Rectal smooth muscle tissue (tissue), 1 donor: ENCODE measurements at regions not wholly inside any gene's neighbourhood (a gene's known extent, or its start where the extent isn't known, plus 50 kb on each side); places are given as distances from the start of the nearest gene placed in this dataset.
"Not testable (repeated sequence)": the region's sequence is repeated elsewhere in the genome, so short reads cannot be mapped to it uniquely, and the experiment has no call there.

ENCODE experiments used
- H3K27ac ChIP-seq: one replicate; pipeline ENCODE4 v1.7.0; 2013; ENCODE audit warnings: low read depth, low read length, inconsistent platforms
- H3K27me3 ChIP-seq: one replicate; pipeline ENCODE4 v1.7.0; 2013; ENCODE audit warnings: low read length; ENCODE audit not compliant: control insufficient read depth, insufficient read depth
- H3K36me3 ChIP-seq: one replicate; pipeline ENCODE4 v1.7.0; 2013; ENCODE audit warnings: low read length; ENCODE audit not compliant: control insufficient read depth, insufficient read depth
- H3K4me1 ChIP-seq: one replicate; pipeline ENCODE4 v1.7.0; 2013; ENCODE audit warnings: low read length; ENCODE audit not compliant: control insufficient read depth, insufficient read depth
- H3K4me3 ChIP-seq: one replicate; pipeline ENCODE4 v1.7.0; 2013; ENCODE audit warnings: low read length
- H3K9ac ChIP-seq: one replicate; pipeline ENCODE4 v1.7.0; 2013; ENCODE audit warnings: low read length

DNA sequence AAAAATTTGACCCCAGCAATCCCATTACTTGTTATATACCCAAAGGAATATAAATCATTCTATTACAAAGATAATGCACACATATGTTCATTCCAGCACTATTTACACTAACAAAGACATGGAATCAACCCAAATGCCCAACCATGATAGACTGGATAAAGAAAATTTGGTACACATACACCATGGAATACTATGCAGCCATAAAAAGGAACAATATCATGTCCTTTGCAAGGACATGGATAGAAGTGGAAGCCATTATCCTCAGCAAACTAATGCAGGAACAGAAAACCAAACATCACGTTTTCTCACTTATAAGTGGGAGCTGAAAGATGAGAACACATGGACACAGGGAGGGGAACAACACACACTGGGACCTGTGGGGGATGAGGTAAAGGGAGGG lies 136.6 kb downstream of the HNRNPD start:
- not testable (repeated sequence) for H3K4me1 ChIP-seq

DNA sequence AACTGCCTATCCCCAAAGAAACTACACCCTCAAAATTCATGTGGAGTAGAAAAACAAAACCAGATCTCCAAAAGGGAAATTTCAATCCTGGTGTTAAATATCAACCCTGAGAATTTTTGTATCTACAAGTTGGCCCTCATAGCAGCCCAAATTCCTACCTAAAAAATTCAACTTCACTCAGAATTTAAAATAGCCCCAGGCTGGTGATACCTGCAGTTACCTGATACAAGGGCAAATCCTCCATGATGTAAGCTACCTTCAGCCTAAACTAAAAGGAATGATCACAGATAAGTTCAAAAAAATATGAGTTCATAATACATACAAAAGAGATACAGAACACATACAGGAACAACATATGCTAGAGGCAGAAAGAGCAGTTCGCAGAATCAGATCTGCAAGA lies 138.4 kb downstream of the HNRNPD start:
- Histone ChIP-seq H3K4me3 (no peak overlapping the region), H3K27me3 (no peaks in the 10 kb centered on the region), H3K36me3 (no peaks in the 10 kb centered on the region), H3K9ac (no peak overlapping the region), H3K27ac (no peak overlapping the region), H3K4me1 (no peaks in the 10 kb centered on the region)

More for the DNA sequence above, 136.6 kb downstream of the HNRNPD start:
- not testable (repeated sequence) for H3K27me3 ChIP-seq, H3K36me3 ChIP-seq, H3K9ac ChIP-seq, H3K27ac ChIP-seq, H3K4me3 ChIP-seq

DNA sequence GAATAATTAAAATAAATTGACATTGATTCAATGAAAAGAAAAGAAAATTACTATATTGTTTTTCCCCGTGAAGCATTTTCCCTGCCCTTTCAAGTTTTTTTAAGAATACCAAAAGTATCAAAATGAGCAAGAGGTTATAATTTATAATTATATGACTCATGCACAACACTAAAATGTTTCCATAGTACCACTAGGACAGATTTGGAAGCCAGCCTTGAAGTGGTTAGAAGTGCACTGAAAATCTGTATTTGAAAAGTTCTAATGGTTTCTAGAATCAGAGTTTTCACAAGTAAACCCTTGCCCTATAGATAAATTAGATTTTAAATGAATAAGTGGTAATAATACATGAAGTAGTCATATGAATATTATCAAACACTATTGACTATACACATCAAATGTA lies 140.9 kb downstream of the HNRNPD start:
- Histone ChIP-seq H3K36me3 (no peaks in the 10 kb centered on the region), H3K9ac (no peak overlapping the region), H3K27me3 (no peaks in the 10 kb centered on the region), H3K4me1 (no peaks in the 10 kb centered on the region), H3K27ac (no peak overlapping the region), H3K4me3 (no peak overlapping the region)

DNA sequence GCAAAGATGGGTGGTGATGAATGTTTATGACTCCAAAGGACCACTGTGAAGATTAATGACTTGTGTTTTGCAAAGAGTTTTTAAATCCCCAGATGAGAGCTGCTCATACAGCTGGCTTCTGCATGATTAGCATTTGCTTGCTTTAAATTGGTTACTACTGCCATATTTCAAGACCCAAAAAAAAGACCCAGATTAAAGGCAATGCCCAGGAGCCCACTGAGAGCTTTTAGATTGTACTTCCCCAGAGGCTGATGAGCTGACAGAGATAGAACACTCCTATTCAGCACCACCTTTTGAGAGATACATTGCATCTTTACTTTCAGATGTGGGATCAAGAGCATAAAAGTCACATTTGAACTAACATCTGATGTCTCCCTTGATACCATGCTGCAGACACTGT lies 142.0 kb downstream of the HNRNPD start:
- Histone ChIP-seq H3K27ac (no peak overlapping the region), H3K4me3 (no peak overlapping the region), H3K4me1 (no peaks in the 10 kb centered on the region), H3K9ac (no peak overlapping the region), H3K27me3 (no peaks in the 10 kb centered on the region), H3K36me3 (no peaks in the 10 kb centered on the region)

DNA sequence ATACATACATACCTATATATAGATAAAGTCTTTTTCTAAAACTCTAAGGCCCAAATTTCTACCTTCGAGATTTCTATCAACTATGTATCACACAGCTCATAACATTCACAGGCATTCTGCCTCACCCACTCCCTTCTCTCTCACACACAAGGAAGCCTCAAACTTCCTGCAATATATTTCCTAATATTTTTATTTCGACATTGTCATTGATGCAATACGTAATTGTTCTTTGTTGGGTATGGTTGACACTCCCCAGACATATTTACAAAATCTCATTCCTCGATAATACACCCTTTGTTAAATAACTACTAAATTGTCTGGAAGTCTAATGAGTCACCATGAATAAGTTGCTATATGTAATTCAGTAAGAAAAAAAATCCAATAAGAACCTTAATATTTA lies 143.5 kb downstream of the HNRNPD start:
- H3K9ac ChIP-seq: no peak overlapping the region
- H3K27ac ChIP-seq: no peak overlapping the region
- no peaks in the 10 kb centered on the region for H3K36me3 ChIP-seq
- H3K4me1 ChIP-seq: no peaks in the 10 kb centered on the region
- H3K4me3 ChIP-seq: no peak overlapping the region
- H3K27me3 ChIP-seq: no peaks in the 10 kb centered on the region

DNA sequence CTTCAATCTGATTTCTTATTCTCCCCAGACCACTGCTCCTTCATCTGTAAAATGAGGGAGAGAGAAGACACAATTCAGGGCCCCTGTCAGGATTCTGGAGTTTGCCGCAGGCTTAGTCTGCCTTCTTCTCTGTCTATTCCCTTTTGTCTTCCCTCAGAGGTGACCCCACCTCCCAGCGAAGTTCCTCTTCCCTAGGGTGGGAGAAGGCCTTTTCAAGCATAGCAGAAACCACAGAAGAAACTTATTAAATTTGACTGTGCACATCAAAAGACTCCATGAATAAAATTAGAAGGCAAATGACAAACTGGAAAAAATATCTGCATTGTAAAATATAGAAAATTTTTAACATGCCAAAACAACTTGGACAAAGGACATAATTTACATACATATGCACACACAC lies 148.8 kb downstream of the HNRNPD start:
- Histone ChIP-seq H3K36me3 (no peaks in the 10 kb centered on the region), H3K9ac (no peak overlapping the region), H3K4me3 (no peak overlapping the region), H3K4me1 (no peaks in the 10 kb centered on the region), H3K27ac (no peak overlapping the region), H3K27me3 (no peaks in the 10 kb centered on the region)

DNA sequence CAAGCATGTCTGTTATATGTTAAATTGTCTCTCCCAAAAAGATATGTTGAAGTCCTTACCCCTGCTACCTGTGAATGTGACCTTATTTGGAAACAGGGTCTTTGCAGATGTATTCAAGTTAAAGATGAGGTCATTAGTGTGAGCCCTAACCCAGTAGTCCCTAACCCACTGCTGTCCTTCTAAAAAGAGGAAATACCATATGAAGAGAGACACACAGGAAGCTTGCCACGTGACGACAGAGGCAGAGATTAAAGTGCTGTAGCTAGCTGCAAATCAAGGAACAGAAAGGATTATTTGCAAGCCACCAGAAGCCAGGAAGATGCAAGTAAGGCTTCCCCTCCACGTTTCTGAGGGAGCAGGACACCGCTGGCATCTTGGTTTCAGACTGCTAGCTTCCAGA lies 150.1 kb downstream of the HNRNPD start:
- Histone ChIP-seq H3K36me3 (no peaks in the 10 kb centered on the region), H3K9ac (no peak overlapping the region), H3K4me1 (no peaks in the 10 kb centered on the region), H3K27me3 (no peaks in the 10 kb centered on the region), H3K4me3 (no peak overlapping the region), H3K27ac (no peak overlapping the region)

DNA sequence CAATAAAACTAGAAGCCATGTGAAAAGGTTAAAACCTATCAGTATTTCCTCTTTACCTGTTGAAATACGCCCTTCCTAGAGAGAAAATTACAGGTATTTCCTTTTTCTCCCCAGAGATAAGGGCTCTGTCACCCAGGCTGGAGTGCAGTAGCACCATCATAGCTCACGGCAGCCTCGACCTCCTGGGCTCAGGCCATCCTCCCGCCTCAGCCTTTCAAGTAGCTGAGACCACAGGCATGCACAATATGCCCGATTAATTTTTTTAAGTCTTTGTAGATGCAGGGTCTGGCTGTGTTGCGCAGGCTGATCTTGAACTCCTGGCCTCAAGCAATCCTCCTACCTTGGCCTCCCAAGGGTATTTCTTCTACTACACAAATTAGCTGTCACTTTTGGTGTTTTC lies 154.4 kb downstream of the HNRNPD start:
- no peaks in the 10 kb centered on the region for H3K27me3 ChIP-seq
- no peaks in the 10 kb centered on the region for H3K4me1 ChIP-seq
- H3K27ac ChIP-seq: no peak overlapping the region
- no peak overlapping the region for H3K4me3 ChIP-seq
- H3K9ac ChIP-seq: no peak overlapping the region
- H3K36me3 ChIP-seq: no peaks in the 10 kb centered on the region

DNA sequence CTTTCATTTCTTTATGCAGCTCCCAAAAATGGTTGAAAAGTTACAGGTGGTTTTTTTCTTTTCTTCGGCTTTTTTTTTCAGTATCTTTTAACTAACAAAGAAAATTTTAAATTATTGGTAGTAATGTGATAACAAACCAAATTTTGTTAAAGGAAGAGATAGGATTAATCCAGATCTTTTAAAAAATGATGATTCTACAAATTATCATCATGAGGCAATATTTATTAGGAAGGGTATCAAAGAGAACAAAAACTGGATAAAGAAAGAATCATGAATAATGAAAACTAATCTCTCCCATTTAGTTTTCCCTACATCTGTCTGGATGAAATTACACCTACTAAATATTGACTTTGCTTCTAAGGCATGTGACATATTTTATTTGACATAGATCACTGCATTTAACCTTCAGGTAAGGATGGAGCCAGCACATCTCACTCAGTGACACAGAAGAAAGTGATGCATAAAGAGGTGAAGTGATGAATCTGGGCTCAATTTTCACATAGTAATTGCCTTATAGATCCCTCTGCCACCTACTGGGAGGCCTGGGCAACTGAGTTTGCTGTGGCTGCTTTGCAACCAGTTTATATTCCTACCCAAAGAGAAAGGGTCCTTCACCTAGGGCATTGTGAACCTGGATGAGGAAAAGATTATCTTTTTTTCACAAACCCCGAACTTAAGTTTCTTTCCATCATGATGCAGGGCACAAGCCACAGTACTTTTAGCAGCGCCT lies 155.6 kb downstream of the HNRNPD start:
- Histone ChIP-seq H3K27me3 (peaks cover 2% of the 10 kb centered on the region), H3K9ac (no peak overlapping the region), H3K27ac (no peak overlapping the region), H3K4me3 (no peak overlapping the region), H3K4me1 (no peaks in the 10 kb centered on the region), H3K36me3 (no peaks in the 10 kb centered on the region)

DNA sequence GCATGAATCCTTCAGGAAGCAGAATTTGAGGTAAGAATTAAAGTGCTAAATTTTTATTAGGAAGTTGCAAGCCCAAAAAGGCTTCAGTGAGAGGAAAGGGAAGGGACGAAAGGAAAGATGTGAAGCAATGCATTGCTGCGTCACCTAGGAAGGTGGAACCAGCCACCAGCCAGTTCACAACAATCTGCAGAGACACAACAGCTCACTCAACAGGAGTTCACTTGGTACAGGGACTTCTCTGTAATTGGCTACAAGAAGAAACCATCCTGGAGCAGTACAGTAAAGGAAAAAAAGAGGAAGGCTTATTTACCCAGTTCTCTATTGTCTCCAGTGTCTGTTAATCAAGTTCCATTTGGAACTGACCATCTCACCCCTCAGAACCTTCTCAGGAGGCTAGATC lies 157.6 kb downstream of the HNRNPD start:
- Histone ChIP-seq H3K4me3 (no peak overlapping the region), H3K9ac (no peak overlapping the region), H3K27me3 (peaks cover 2% of the 10 kb centered on the region), H3K36me3 (no peaks in the 10 kb centered on the region), H3K4me1 (no peaks in the 10 kb centered on the region), H3K27ac (no peak overlapping the region)

DNA sequence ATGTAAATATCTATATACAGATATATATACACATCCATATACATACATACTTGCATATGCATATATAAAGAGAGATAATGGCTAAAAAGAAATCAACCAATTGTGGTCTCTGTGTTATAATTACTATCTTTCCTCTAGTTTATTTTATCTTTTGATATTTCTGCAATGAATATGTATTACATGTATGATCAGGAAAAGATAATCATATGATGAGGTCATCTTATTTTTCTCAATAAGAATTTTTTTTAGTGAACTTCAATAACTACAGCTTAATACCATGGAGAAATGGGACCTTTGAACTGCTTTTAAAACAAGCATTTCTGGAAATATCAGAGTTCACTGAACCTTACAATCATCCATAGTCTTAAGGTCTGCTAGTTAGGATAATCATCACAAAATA lies 158.0 kb downstream of the HNRNPD start:
- Histone ChIP-seq H3K9ac (no peak overlapping the region), H3K27ac (no peak overlapping the region), H3K4me3 (no peak overlapping the region), H3K27me3 (peaks cover 2% of the 10 kb centered on the region), H3K36me3 (no peaks in the 10 kb centered on the region), H3K4me1 (no peaks in the 10 kb centered on the region)

DNA sequence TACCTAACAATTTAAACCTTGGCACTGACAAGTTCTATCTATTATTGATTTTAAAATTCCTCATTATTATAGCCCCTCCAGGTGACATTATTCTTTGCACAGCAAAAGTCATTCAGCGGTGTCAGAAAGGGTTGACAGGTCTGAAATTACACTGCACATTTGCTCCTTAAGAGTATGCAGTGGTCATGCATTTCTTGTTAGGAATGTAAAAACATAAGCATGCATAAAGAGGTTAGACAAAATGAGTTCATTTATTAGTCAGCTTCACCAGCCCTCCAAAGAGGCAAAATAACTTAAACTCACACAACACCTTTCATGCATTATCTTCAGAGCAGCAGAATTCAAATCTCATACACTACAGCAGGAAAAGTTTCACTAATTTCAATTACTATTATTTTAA lies 158.8 kb downstream of the HNRNPD start:
- no peak overlapping the region for H3K27ac ChIP-seq
- H3K4me1 ChIP-seq: no peaks in the 10 kb centered on the region
- peaks cover 2% of the 10 kb centered on the region for H3K27me3 ChIP-seq
- H3K9ac ChIP-seq: no peak overlapping the region
- H3K36me3 ChIP-seq: no peaks in the 10 kb centered on the region
- no peak overlapping the region for H3K4me3 ChIP-seq
